AG09319 (cell line): ENCODE measurements at regions not wholly inside any gene's neighbourhood (a gene's known extent, or its start where the extent isn't known, plus 50 kb on each side); places are given as distances from the start of the nearest gene placed in this dataset.
"Not testable (repeated sequence)": the region's sequence is repeated elsewhere in the genome, so short reads cannot be mapped to it uniquely, and the experiment has no call there.

ENCODE experiments used
- DNase-seq: peaks from one replicate; pipeline ENCODE4 v3.0.0-alpha.2; 2010; ENCODE audit warnings: low read depth; ENCODE audit errors: extremely low read depth
- TF ChIP-seq, protein P1 (sequence below): IDR thresholded peaks from 2 replicates; pipeline ENCODE4 v1.5.1; 2011; ENCODE audit warnings: low read depth, mild to moderate bottlenecking, inconsistent platforms, low read length, moderate library complexity

DNA sequence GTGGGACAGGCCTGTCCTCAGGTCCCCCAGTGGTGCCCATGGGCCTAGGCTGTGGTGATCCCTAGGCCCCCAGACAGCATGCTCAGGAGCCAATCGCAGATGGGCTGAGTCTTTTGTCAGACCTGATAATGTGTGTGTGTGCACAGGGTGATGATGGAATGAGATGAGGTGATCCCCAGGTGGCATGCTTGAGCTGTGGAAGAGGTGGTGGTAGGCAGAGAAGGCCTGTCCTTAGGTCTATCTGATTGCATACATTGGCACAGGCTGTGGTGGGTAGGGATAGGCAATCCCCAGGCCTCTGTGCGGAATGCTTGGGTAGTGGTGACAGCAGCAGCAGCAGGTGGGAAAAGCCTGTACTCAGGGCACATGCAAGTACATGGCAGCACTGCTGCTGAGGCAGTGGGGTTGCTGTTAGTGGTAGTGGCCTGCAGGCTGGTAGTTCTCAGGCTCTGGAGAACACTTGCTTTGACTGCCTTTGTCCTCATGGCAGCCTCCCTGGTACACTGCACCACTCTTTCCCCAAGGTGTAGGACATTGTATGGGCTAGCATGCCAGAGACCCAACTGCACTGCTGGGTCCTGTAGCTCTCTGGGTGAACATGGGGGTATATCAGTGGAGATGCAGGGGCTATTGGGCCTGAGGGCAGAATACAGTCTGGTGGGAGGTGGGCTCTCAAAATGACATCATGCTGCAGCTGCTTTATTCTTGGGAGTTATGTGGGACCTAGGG, 260.9 kb upstream of the PLPP4 start:
- TF ChIP-seq, protein P1, sequence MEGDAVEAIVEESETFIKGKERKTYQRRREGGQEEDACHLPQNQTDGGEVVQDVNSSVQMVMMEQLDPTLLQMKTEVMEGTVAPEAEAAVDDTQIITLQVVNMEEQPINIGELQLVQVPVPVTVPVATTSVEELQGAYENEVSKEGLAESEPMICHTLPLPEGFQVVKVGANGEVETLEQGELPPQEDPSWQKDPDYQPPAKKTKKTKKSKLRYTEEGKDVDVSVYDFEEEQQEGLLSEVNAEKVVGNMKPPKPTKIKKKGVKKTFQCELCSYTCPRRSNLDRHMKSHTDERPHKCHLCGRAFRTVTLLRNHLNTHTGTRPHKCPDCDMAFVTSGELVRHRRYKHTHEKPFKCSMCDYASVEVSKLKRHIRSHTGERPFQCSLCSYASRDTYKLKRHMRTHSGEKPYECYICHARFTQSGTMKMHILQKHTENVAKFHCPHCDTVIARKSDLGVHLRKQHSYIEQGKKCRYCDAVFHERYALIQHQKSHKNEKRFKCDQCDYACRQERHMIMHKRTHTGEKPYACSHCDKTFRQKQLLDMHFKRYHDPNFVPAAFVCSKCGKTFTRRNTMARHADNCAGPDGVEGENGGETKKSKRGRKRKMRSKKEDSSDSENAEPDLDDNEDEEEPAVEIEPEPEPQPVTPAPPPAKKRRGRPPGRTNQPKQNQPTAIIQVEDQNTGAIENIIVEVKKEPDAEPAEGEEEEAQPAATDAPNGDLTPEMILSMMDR, result no peak
- DNase-seq, result no peak

DNA sequence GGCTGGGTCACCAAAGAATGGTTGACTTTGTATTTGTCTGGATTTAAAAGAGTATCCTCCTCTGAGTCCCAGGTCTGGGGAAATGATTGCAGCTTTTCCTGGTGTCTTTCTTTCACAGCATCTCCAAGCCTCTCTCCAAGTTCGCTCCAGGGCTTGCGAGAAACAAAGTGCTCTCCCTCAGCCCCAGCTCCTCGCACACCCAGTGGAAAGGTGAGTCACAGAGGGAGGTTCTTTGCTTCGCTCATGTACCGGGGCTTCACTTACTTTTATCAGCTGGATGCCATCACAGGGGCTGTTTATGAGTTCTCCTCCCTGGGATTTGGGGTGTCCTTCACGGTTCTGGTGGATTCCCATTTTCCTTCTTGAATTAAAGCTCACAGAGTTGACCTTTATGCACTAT, 252.2 kb upstream of the PLPP4 start:
- no peak for DNase-seq
- TF ChIP-seq, protein P1, result no peak

DNA sequence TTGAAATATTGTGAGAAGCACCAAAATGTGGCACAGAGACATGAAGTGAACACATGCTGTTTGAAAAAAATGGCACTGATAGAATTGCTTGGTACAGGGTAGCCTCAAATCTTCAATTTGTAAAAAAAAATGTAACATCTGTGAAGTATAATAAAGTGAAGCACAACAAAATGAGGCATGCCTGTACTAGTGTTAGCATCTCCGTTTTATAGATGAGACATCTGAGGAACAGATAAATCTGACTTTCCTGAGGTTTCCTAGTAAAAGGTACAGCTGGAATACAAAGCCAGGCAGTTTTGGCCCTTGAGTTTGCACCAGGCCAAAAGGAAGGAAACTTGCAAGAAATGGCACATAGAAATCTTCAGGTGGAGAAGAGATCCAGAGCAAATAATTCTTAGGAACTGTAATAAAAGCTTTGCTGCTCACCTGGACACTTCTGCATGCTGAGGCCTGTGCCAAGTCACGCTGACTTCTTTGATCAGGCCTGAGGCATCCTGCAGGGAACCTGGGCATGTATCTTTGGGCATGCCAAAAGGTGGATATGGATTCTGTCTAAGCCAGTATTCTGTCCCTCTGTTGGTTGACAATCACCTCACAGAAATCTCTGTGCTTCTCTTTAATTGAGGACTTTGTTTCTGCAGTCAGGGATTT, 251.5 kb upstream of the PLPP4 start:
- TF ChIP-seq, protein P1, result no peak
- no peak for DNase-seq

DNA sequence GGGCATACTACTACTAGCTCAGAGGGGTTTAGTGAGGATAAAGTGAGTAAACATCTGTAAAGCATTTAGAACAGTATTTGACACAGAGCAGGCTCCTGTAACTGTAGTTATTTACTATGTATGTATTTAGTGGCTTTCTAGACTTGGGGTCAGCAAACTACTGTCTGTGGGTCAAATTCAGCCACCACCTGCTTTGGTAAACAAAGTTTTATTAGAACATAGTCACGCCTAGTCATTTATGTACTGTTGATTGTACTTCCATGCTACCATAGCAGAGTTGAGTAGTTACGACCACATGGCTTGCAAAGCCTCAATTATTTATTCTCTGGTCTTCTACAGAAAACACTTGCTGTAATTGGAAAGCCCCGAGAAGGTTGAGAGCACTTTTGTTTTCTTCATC, 248.5 kb upstream of the PLPP4 start:
- TF ChIP-seq, protein P1, result no peak
- DNase-seq, result no peak

DNA sequence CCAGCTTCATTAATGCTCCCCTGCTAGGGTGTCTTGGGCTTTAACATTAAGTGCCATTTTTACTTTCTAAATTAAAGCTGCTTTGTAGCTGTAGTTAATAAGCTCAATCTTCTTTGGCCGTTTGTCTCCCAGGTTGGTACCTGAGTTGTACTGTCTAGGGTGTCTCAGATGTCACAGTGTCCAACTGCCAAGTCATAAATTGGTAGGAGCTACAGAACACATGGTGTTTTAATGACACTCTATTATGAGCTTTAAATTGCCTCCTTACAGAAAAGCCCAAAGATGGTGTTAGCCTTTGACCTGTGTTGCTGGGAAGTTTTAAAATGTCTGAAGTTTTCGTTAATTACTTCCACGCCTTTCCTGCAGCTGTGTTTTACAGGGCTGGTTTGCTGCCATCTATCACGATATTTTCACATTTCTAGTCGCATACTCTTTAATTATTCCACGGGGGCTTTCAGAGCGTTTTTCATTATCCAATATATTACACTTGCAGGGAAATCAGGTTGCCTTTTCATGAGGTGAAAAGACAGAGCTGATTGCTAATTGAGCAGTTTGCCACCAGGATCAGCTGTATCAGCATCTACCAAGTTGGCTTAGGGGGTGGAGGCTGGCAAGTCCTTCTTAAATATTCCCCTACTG, 247.8 kb upstream of the PLPP4 start:
- TF ChIP-seq, protein P1, result no peak
- no peak for DNase-seq

DNA sequence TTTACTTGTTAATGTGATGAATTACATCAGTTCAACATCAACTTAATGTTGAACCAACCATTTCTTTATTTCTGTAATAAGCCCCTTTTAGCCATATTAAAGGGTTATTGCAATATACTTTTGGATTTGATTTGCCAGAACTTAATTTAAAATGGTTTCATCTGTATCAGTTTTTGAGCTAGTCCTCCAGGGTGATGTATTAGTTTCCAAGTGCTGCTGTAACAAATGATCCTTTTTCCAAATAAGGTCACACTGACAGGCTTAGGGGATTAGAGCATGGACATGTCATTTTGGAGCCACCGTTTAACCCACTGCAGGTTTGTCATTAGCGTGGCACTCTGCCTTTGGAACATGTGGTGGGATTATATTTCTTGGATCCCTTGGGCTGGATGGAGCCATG, 244.8 kb upstream of the PLPP4 start:
- TF ChIP-seq, protein P1, result no peak
- no peak for DNase-seq

DNA sequence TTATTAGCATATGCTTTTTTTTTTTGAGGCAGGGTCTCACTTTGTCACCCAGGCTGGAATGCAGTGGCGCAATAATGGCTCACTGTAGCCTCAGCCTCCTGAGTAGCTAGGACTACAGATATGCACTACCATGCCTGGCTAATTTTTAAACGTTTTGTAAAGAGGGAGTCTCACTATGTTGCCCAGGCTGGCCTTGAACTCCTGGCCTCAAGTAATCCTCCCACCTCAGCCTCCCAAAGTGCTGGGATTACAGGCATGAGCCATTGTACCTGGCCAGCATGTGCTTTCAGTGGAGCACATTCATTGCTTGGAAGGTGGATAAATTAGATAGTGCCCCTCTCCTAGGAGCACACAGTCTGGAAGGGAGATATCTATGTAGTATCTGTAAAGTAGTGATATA, 243.7 kb upstream of the PLPP4 start:
- not testable (repeated sequence) for DNase-seq
